ENCODE measurements at regions not wholly inside any gene's neighbourhood (a gene's known extent, or its start where the extent isn't known, plus 50 kb on each side); places are given as distances from the start of the nearest gene placed in this dataset.

- H3K27ac Mint-ChIP-seq = no peak overlapping the region
- DNase-seq = no peak
Observed at GRCh38 chr4:171170671-171171070, 642.5 kb upstream of the GALNTL6 start.

GRCh38 chr4:171169396-171169795, 643.8 kb upstream of the GALNTL6 start:
- no peaks in the 10 kb centered on the region for H3K4me1 Mint-ChIP-seq (ENCODE audit: low read depth)
- H3K27ac Mint-ChIP-seq = no peak overlapping the region
- no peaks in the 10 kb centered on the region for H3K27me3 Mint-ChIP-seq
- H3K4me3 Mint-ChIP-seq = no peak overlapping the region
- peaks cover 29% of the 10 kb centered on the region for H3K9me3 Mint-ChIP-seq
- no peaks in the 10 kb centered on the region for H3K36me3 Mint-ChIP-seq (ENCODE audit: low read depth)
- no peak for DNase-seq

More at GRCh38 chr4:171170671-171171070, 642.5 kb upstream of the GALNTL6 start:
- no peaks in the 10 kb centered on the region for H3K36me3 Mint-ChIP-seq (ENCODE audit: low read depth)
- no peaks in the 10 kb centered on the region for H3K27me3 Mint-ChIP-seq
- no peak overlapping the region for H3K4me3 Mint-ChIP-seq
- no peaks in the 10 kb centered on the region for H3K4me1 Mint-ChIP-seq (ENCODE audit: low read depth)
- H3K9me3 Mint-ChIP-seq = peaks cover 29% of the 10 kb centered on the region

- no peaks in the 10 kb centered on the region for H3K4me1 Mint-ChIP-seq (ENCODE audit: low read depth)
- no peaks in the 10 kb centered on the region for H3K27me3 Mint-ChIP-seq
- H3K36me3 Mint-ChIP-seq (ENCODE audit: low read depth) = no peaks in the 10 kb centered on the region
- DNase-seq = no peak
- H3K9me3 Mint-ChIP-seq = peaks cover 15% of the 10 kb centered on the region
- H3K4me3 Mint-ChIP-seq = no peak overlapping the region
- H3K27ac Mint-ChIP-seq = no peak overlapping the region
Observed at GRCh38 chr4:171162478-171162877, 650.7 kb upstream of the GALNTL6 start.

DNA sequence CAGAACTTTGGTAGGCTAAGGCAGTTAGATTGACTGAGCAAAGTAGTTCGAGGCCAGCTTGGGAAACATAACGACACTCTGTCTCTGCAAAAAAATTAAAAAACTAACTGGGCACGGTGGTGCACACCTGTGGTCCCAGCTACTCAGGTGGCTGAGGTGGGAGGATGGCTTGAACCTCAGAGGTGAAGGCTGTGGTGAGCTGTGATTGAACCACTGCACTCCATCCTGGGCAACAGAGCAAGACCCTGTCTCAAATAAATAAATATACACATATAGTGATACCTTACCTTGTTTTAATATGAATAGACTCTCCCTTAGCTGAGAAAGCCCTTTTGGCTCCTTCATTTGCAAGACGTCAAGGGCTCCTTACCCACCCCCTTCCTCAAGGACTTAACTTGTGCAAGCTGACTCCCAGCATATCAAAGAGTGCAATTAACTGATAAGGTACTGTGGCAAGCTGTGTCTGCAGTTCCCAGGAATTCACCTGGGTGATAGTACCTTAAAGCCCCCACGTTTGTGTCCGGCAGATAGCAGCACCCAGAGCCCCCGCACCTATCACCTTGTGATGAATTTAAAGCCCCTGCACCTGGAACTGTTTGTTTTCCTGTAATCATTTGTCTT, 655.6 kb upstream of the GALNTL6 start:
- Mint-ChIP-seq H3K27ac (no peak overlapping the region), H3K4me3 (no peak overlapping the region), H3K36me3 (ENCODE audit: low read depth) (no peaks in the 10 kb centered on the region), H3K9me3 (peaks cover 6% of the 10 kb centered on the region), H3K4me1 (ENCODE audit: low read depth) (no peaks in the 10 kb centered on the region), H3K27me3 (no peaks in the 10 kb centered on the region)
- DNase-seq = no peak

- Mint-ChIP-seq H3K27ac (no peak overlapping the region), H3K4me1 (ENCODE audit: low read depth) (no peaks in the 10 kb centered on the region), H3K27me3 (no peaks in the 10 kb centered on the region), H3K36me3 (ENCODE audit: low read depth) (no peaks in the 10 kb centered on the region), H3K4me3 (no peak overlapping the region), H3K9me3 (peaks cover 10% of the 10 kb centered on the region)
- no peak for DNase-seq
Observed at GRCh38 chr4:171142639-171143038, 670.6 kb upstream of the GALNTL6 start.

- Mint-ChIP-seq H3K4me1 (ENCODE audit: low read depth) (no peaks in the 10 kb centered on the region), H3K4me3 (no peak overlapping the region), H3K36me3 (ENCODE audit: low read depth) (no peaks in the 10 kb centered on the region), H3K27ac (no peak overlapping the region), H3K9me3 (peaks cover 10% of the 10 kb centered on the region), H3K27me3 (no peaks in the 10 kb centered on the region)
- no peak for DNase-seq
Observed at GRCh38 chr4:171142045-171142444, 671.2 kb upstream of the GALNTL6 start.

DNA sequence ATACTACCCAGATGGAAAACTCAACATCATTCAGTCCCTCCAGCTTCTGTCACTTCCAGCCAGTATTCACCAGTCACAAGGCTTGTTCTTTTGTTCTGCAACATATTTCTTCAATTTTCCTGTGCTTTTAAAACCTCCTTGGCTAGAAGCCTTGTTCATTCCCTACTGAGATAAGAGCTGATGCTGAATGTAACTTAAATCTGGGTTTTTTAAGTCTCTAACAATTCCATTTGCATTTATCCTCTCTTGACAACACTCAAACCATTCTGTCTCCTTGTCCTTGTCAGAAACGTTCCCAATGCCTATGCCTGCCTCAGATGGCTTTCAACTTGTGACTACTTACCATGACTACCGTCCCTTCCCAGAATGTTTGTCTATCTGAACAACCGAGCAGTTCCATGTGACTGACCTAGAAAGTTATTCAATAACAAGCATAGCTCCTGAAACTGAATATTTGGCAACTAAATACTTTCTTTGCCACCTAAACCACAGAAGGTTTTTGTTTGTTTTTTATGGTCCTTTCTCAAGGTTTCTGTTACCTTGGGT, 682.9 kb upstream of the GALNTL6 start:
- H3K36me3 Mint-ChIP-seq (ENCODE audit: low read depth) = no peaks in the 10 kb centered on the region
- H3K27me3 Mint-ChIP-seq = no peaks in the 10 kb centered on the region
- no peaks in the 10 kb centered on the region for H3K4me1 Mint-ChIP-seq (ENCODE audit: low read depth)
- no peak overlapping the region for H3K27ac Mint-ChIP-seq
- DNase-seq = no peak
- peaks cover 7% of the 10 kb centered on the region for H3K9me3 Mint-ChIP-seq
- H3K4me3 Mint-ChIP-seq = no peak overlapping the region

DNA sequence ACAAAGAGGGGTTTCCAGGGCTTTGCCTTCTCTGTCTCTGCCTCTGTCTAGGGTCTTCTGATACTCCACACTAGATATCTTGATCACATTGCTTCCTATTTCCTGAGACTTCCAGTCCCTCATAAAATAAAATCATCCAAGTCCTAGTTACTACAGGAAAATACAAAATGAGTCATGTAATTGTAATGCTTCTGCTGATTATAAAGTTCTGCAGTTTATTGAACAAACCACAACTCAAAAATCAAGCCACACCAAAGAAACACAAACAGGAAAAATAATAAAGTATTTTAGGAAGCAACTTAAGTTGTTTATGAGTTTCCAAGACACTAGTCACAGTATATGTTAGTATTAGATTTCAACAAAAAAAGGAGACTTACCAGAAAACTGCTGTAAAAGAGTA, 695.1 kb upstream of the GALNTL6 start:
- Mint-ChIP-seq H3K36me3 (ENCODE audit: low read depth) (no peaks in the 10 kb centered on the region), H3K27me3 (no peaks in the 10 kb centered on the region), H3K4me1 (ENCODE audit: low read depth) (no peaks in the 10 kb centered on the region), H3K9me3 (peaks cover 21% of the 10 kb centered on the region), H3K4me3 (no peak overlapping the region), H3K27ac (no peak overlapping the region)
- no peak for DNase-seq

- no peaks in the 10 kb centered on the region for H3K36me3 Mint-ChIP-seq (ENCODE audit: low read depth)
- H3K27ac Mint-ChIP-seq = no peak overlapping the region
- no peaks in the 10 kb centered on the region for H3K4me1 Mint-ChIP-seq (ENCODE audit: low read depth)
- H3K27me3 Mint-ChIP-seq = no peaks in the 10 kb centered on the region
- no peak overlapping the region for H3K4me3 Mint-ChIP-seq
- peaks cover 18% of the 10 kb centered on the region for H3K9me3 Mint-ChIP-seq
- DNase-seq = no peak
Observed at GRCh38 chr4:171117457-171117856, 695.7 kb upstream of the GALNTL6 start.

- DNase-seq = no peak
- H3K9me3 Mint-ChIP-seq = peaks cover 10% of the 10 kb centered on the region
- no peak overlapping the region for H3K4me3 Mint-ChIP-seq
- no peaks in the 10 kb centered on the region for H3K36me3 Mint-ChIP-seq (ENCODE audit: low read depth)
- no peak overlapping the region for H3K27ac Mint-ChIP-seq
- H3K27me3 Mint-ChIP-seq = no peaks in the 10 kb centered on the region
- no peaks in the 10 kb centered on the region for H3K4me1 Mint-ChIP-seq (ENCODE audit: low read depth)
Observed at GRCh38 chr4:171101845-171102244, 711.4 kb upstream of the GALNTL6 start.

GRCh38 chr4:171087089-171087488, 726.1 kb upstream of the GALNTL6 start:
- H3K27me3 Mint-ChIP-seq = no peaks in the 10 kb centered on the region
- peaks cover 16% of the 10 kb centered on the region for H3K9me3 Mint-ChIP-seq
- no peak overlapping the region for H3K27ac Mint-ChIP-seq
- no peak for DNase-seq
- no peak overlapping the region for H3K4me3 Mint-ChIP-seq
- H3K4me1 Mint-ChIP-seq (ENCODE audit: low read depth) = no peaks in the 10 kb centered on the region
- H3K36me3 Mint-ChIP-seq (ENCODE audit: low read depth) = no peaks in the 10 kb centered on the region

- Mint-ChIP-seq H3K36me3 (ENCODE audit: low read depth) (no peaks in the 10 kb centered on the region), H3K4me3 (no peak overlapping the region)
Observed at GRCh38 chr4:171067422-171067821, 745.8 kb upstream of the GALNTL6 start.

GRCh38 chr4:171049380-171049779, 763.8 kb upstream of the GALNTL6 start:
- no peak overlapping the region for H3K4me3 Mint-ChIP-seq
- no peak for DNase-seq
- H3K36me3 Mint-ChIP-seq (ENCODE audit: low read depth) = no peaks in the 10 kb centered on the region
- peaks cover 8% of the 10 kb centered on the region for H3K9me3 Mint-ChIP-seq
- no peak overlapping the region for H3K27ac Mint-ChIP-seq
- no peaks in the 10 kb centered on the region for H3K4me1 Mint-ChIP-seq (ENCODE audit: low read depth)
- no peaks in the 10 kb centered on the region for H3K27me3 Mint-ChIP-seq

More at GRCh38 chr4:171067422-171067821, 745.8 kb upstream of the GALNTL6 start:
- Mint-ChIP-seq H3K27ac (no peak overlapping the region), H3K9me3 (peaks cover 11% of the 10 kb centered on the region), H3K27me3 (no peaks in the 10 kb centered on the region), H3K4me1 (ENCODE audit: low read depth) (no peaks in the 10 kb centered on the region)
- no peak for DNase-seq

GRCh38 chr4:171042989-171043524, 770.1 kb upstream of the GALNTL6 start:
- no peak for DNase-seq
- Mint-ChIP-seq H3K27ac (no peak overlapping the region), H3K4me3 (no peak overlapping the region), H3K4me1 (ENCODE audit: low read depth) (no peaks in the 10 kb centered on the region), H3K36me3 (ENCODE audit: low read depth) (no peaks in the 10 kb centered on the region), H3K27me3 (no peaks in the 10 kb centered on the region), H3K9me3 (peaks cover 11% of the 10 kb centered on the region)

DNA sequence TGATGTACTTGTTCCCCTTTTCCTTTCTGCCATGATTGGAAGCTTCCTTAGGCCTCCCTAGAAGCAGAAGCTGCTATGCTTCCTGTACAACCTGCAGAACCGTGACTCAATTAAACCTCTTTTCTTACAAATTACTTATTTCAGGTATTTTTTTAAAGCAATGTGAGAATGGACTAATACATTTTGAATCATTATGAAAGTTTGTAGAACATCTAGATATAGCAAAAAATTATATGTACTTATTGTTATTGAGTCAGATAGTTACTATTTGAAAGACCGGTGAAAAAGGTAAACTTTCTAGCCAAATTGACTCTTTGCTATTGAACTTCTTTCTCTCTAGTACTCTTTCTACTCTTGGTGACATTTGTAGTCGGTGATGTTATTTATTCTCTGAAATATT, 777.3 kb upstream of the GALNTL6 start:
- H3K4me3 Mint-ChIP-seq = no peak overlapping the region

More for the DNA sequence above, 777.3 kb upstream of the GALNTL6 start:
- Mint-ChIP-seq H3K4me1 (ENCODE audit: low read depth) (no peaks in the 10 kb centered on the region), H3K27ac (no peak overlapping the region), H3K27me3 (no peaks in the 10 kb centered on the region), H3K9me3 (peaks cover 5% of the 10 kb centered on the region), H3K36me3 (ENCODE audit: low read depth) (no peaks in the 10 kb centered on the region)
- DNase-seq = no peak
